Trophoblast cell (in vitro differentiated cells and primary cell): ENCODE measurements at regions not wholly inside any gene's neighbourhood (a gene's known extent, or its start where the extent isn't known, plus 50 kb on each side); places are given as distances from the start of the nearest gene placed in this dataset.

Source experiments
- DNase-seq, 2 donors: peaks; one replicate each; pipeline ENCODE4 v3.0.0-alpha.2; 2016
- H2AFZ ChIP-seq: 2 replicates; pipeline ENCODE4 v1.6.1; 2013; ENCODE audit warnings: low read length, moderate library complexity, mild to moderate bottlenecking; ENCODE audit not compliant: insufficient read depth, poor library complexity
- H2AK5ac ChIP-seq: 2 replicates; pipeline ENCODE4 v1.6.1; 2013; ENCODE audit warnings: mild to moderate bottlenecking, low read length
- H2BK120ac ChIP-seq: 2 replicates; pipeline ENCODE4 v1.6.1; 2013; ENCODE audit warnings: low read length, mild to moderate bottlenecking, moderate library complexity; ENCODE audit not compliant: insufficient read depth, poor library complexity
- H2BK12ac ChIP-seq: 2 replicates; pipeline ENCODE4 v1.6.1; 2013; ENCODE audit warnings: mild to moderate bottlenecking, low read length, moderate library complexity
- H2BK5ac ChIP-seq: 2 replicates; pipeline ENCODE4 v1.6.1; 2013; ENCODE audit warnings: low read length, low read depth, moderate library complexity, mild to moderate bottlenecking; ENCODE audit not compliant: poor library complexity
- H3K14ac ChIP-seq: 2 replicates; pipeline ENCODE4 v1.6.1; 2013; ENCODE audit warnings: mild to moderate bottlenecking, low read length
- H3K18ac ChIP-seq: 2 replicates; pipeline ENCODE4 v1.6.1; 2013; ENCODE audit warnings: mild to moderate bottlenecking, low read length
- H3K23ac ChIP-seq: 2 replicates; pipeline ENCODE4 v1.6.1; 2013; ENCODE audit warnings: low read length
- H3K27ac ChIP-seq: 2 replicates; pipeline ENCODE4 v1.5.1; 2013; ENCODE audit warnings: low read depth, mild to moderate bottlenecking, inconsistent platforms, low read length, moderate library complexity
- H3K27me3 ChIP-seq: 2 replicates; pipeline ENCODE4 v1.6.1; 2013; ENCODE audit warnings: inconsistent platforms, mild to moderate bottlenecking, low read length, moderate library complexity; ENCODE audit not compliant: insufficient read depth
- H3K36me3 ChIP-seq, 2 experiments: 1 replicate in 1 of 2; 2 replicates in 1 of 2; pipeline ENCODE4 v1.6.1; 2013; ENCODE audit warnings: low read length in 2 of 2, mild to moderate bottlenecking in 2 of 2, moderate library complexity in 1 of 2; ENCODE audit not compliant: insufficient read depth in 2 of 2, control insufficient read depth in 1 of 2
- H3K4ac ChIP-seq: 2 replicates; pipeline ENCODE4 v1.6.1; 2013; ENCODE audit warnings: low read depth, mild to moderate bottlenecking, low read length, moderate library complexity
- H3K4me1 ChIP-seq, 2 experiments: 1 replicate in 1 of 2; 2 replicates in 1 of 2; pipeline ENCODE4 v1.6.1; 2013; ENCODE audit warnings: low read length in 2 of 2, mild to moderate bottlenecking in 2 of 2, moderate library complexity in 1 of 2; ENCODE audit not compliant: insufficient read depth in 2 of 2, control insufficient read depth in 1 of 2
- H3K4me2 ChIP-seq: 2 replicates; pipeline ENCODE4 v1.6.1; 2013; ENCODE audit warnings: inconsistent platforms, mild to moderate bottlenecking, low read length, moderate library complexity
- H3K4me3 ChIP-seq: 2 replicates; pipeline ENCODE4 v1.5.1; 2013; ENCODE audit warnings: mild to moderate bottlenecking, low read depth, low read length, inconsistent platforms
- H3K79me1 ChIP-seq: one replicate; pipeline ENCODE4 v1.6.1; 2013; ENCODE audit warnings: low read length
- H3K79me2 ChIP-seq: 2 replicates; pipeline ENCODE4 v1.6.1; 2013; ENCODE audit warnings: low read length, mild to moderate bottlenecking; ENCODE audit not compliant: control insufficient read depth, insufficient read depth, poor library complexity
- H3K9ac ChIP-seq: 2 replicates; pipeline ENCODE4 v1.6.1; 2013; ENCODE audit warnings: mild to moderate bottlenecking, low read length
- H3K9me3 ChIP-seq: 2 replicates; pipeline ENCODE4 v1.6.1; 2013; ENCODE audit warnings: low read depth, mild to moderate bottlenecking, control low read depth, inconsistent platforms, low read length; ENCODE audit not compliant: insufficient read depth
- H4K12ac ChIP-seq: 2 replicates; pipeline ENCODE4 v1.6.1; 2013; ENCODE audit warnings: low read depth, mild to moderate bottlenecking, low read length, moderate library complexity
- H4K8ac ChIP-seq: 2 replicates; pipeline ENCODE4 v1.6.1; 2013; ENCODE audit warnings: low read depth, mild to moderate bottlenecking, low read length, moderate library complexity
- H4K91ac ChIP-seq: one replicate; pipeline ENCODE4 v1.6.1; 2013; ENCODE audit warnings: low read depth, mild to moderate bottlenecking, low read length, moderate library complexity
- WGBS: extraction: QIAGEN DNeasy Blood & Tissue Kit; methylation state at CpG from one replicate; pipeline ENCODE4 v1.1.7; 2013; ENCODE audit warnings: missing lambda C conversion rate; ENCODE audit not compliant: insufficient read length, insufficient coverage; ENCODE audit errors: extremely low coverage; 5-methylcytosine and 5-hydroxymethylcytosine counted together

GRCh38 chr10:109071539-109071938, 851.8 kb downstream of the XPNPEP1 start:
- no peak overlapping the region for H3K4me2 ChIP-seq
- H3K9me3 ChIP-seq = no peaks in the 10 kb centered on the region
- H3K4me1 ChIP-seq = no peaks in the 10 kb centered on the region
- H4K91ac ChIP-seq = no peak overlapping the region
- H3K79me1 ChIP-seq = no peaks in the 10 kb centered on the region
- H3K36me3 ChIP-seq = no peaks in the 10 kb centered on the region
- no peak overlapping the region for H3K4ac ChIP-seq
- H2BK120ac ChIP-seq = no peak overlapping the region
- H4K12ac ChIP-seq = no peak overlapping the region
- H3K27me3 ChIP-seq = no peaks in the 10 kb centered on the region
- H2BK5ac ChIP-seq = no peak overlapping the region
- H3K18ac ChIP-seq = no peak overlapping the region
- H3K23ac ChIP-seq = no peak overlapping the region
- DNase-seq = no peak
- H3K4me3 ChIP-seq = no peak overlapping the region
- no peak overlapping the region for H4K8ac ChIP-seq
- no peak overlapping the region for H3K9ac ChIP-seq
- no peak overlapping the region for H2AFZ ChIP-seq
- no peaks in the 10 kb centered on the region for H3K79me2 ChIP-seq
- no peak overlapping the region for H2BK12ac ChIP-seq
- H2AK5ac ChIP-seq = no peak overlapping the region
- no CpG with 5 or more reads among the region's 2 CpGs for WGBS
- H3K27ac ChIP-seq = no peak overlapping the region
- no peak overlapping the region for H3K14ac ChIP-seq

GRCh38 chr10:109070492-109070891, 852.8 kb downstream of the XPNPEP1 start:
- Histone ChIP-seq H3K9ac (no peak overlapping the region), H3K4ac (no peak overlapping the region), H3K4me2 (no peak overlapping the region), H3K9me3 (no peaks in the 10 kb centered on the region), H4K91ac (no peak overlapping the region), H3K79me2 (no peaks in the 10 kb centered on the region), H3K27me3 (no peaks in the 10 kb centered on the region), H2BK12ac (no peak overlapping the region), H3K4me3 (no peak overlapping the region), H4K12ac (no peak overlapping the region), H3K36me3 (no peaks in the 10 kb centered on the region), H3K4me1 (no peaks in the 10 kb centered on the region), H4K8ac (no peak overlapping the region), H3K23ac (no peak overlapping the region), H3K18ac (no peak overlapping the region), H2AFZ (no peak overlapping the region), H2AK5ac (no peak overlapping the region), H2BK5ac (no peak overlapping the region), H2BK120ac (no peak overlapping the region), H3K14ac (no peak overlapping the region), H3K79me1 (no peaks in the 10 kb centered on the region), H3K27ac (no peak overlapping the region)
- DNase-seq = no peak

- no peak overlapping the region for H4K8ac ChIP-seq
- H3K27ac ChIP-seq = no peak overlapping the region
- H3K79me1 ChIP-seq = no peaks in the 10 kb centered on the region
- H2AK5ac ChIP-seq = no peak overlapping the region
- no peak overlapping the region for H4K12ac ChIP-seq
- no peak overlapping the region for H3K18ac ChIP-seq
- H3K79me2 ChIP-seq = no peaks in the 10 kb centered on the region
- no peak overlapping the region for H3K9ac ChIP-seq
- no peak overlapping the region for H2BK12ac ChIP-seq
- H3K27me3 ChIP-seq = no peaks in the 10 kb centered on the region
- no peaks in the 10 kb centered on the region for H3K9me3 ChIP-seq
- no peaks in the 10 kb centered on the region for H3K36me3 ChIP-seq
- no peaks in the 10 kb centered on the region for H3K4me1 ChIP-seq
- H3K23ac ChIP-seq = no peak overlapping the region
- H3K14ac ChIP-seq = no peak overlapping the region
- H3K4me2 ChIP-seq = no peak overlapping the region
- no peak overlapping the region for H2BK5ac ChIP-seq
- H2AFZ ChIP-seq = no peak overlapping the region
- H3K4me3 ChIP-seq = no peak overlapping the region
- no peak overlapping the region for H4K91ac ChIP-seq
- DNase-seq = no peak
- no peak overlapping the region for H3K4ac ChIP-seq
- no peak overlapping the region for H2BK120ac ChIP-seq
Measured at GRCh38 chr10:109067031-109067430, 856.3 kb downstream of the XPNPEP1 start.

- Histone ChIP-seq H2BK5ac (no peak overlapping the region), H3K18ac (no peak overlapping the region), H3K36me3 (no peaks in the 10 kb centered on the region), H2BK120ac (no peak overlapping the region), H2AK5ac (no peak overlapping the region), H3K79me1 (no peaks in the 10 kb centered on the region), H2AFZ (no peak overlapping the region), H3K27ac (no peak overlapping the region), H2BK12ac (no peak overlapping the region), H4K8ac (no peak overlapping the region), H3K27me3 (no peaks in the 10 kb centered on the region), H3K4ac (no peak overlapping the region), H3K14ac (no peak overlapping the region), H3K4me1 (no peaks in the 10 kb centered on the region), H3K79me2 (no peaks in the 10 kb centered on the region), H3K9me3 (peaks cover 2% of the 10 kb centered on the region), H4K12ac (no peak overlapping the region), H4K91ac (no peak overlapping the region), H3K23ac (no peak overlapping the region), H3K4me3 (no peak overlapping the region), H3K9ac (no peak overlapping the region), H3K4me2 (no peak overlapping the region)
- no peak for DNase-seq
- no CpG with 5 or more reads among the region's 2 CpGs for WGBS
Measured at GRCh38 chr10:109065821-109066220, 857.5 kb downstream of the XPNPEP1 start.

GRCh38 chr10:109062371-109062770, 860.9 kb downstream of the XPNPEP1 start:
- H3K4me3 ChIP-seq = no peak overlapping the region
- H2BK12ac ChIP-seq = no peak overlapping the region
- H3K14ac ChIP-seq = no peak overlapping the region
- no peak overlapping the region for H3K18ac ChIP-seq
- no peaks in the 10 kb centered on the region for H3K4me1 ChIP-seq
- DNase-seq = no peak
- H2AK5ac ChIP-seq = no peak overlapping the region
- no peak overlapping the region for H3K9ac ChIP-seq
- no peak overlapping the region for H2BK5ac ChIP-seq
- no peaks in the 10 kb centered on the region for H3K36me3 ChIP-seq
- H3K23ac ChIP-seq = no peak overlapping the region
- no peaks in the 10 kb centered on the region for H3K79me2 ChIP-seq
- no peak overlapping the region for H4K12ac ChIP-seq
- H2BK120ac ChIP-seq = no peak overlapping the region
- H3K79me1 ChIP-seq = no peaks in the 10 kb centered on the region
- H4K8ac ChIP-seq = no peak overlapping the region
- H3K4ac ChIP-seq = no peak overlapping the region
- H4K91ac ChIP-seq = no peak overlapping the region
- H3K27me3 ChIP-seq = no peaks in the 10 kb centered on the region
- H3K27ac ChIP-seq = no peak overlapping the region
- no peak overlapping the region for H3K4me2 ChIP-seq
- H2AFZ ChIP-seq = no peak overlapping the region
- H3K9me3 ChIP-seq = peaks cover 2% of the 10 kb centered on the region
